ENCODE measurements at regions not wholly inside any gene's neighbourhood (a gene's known extent, or its start where the extent isn't known, plus 50 kb on each side); places are given as distances from the start of the nearest gene placed in this dataset.
"Not testable (repeated sequence)": the region's sequence is repeated elsewhere in the genome, so short reads cannot be mapped to it uniquely, and the experiment has no call there.

GRCh38 chr15:79610021-79610420, 177.9 kb downstream of the MINAR1 start:
- H3K4me3 ChIP-seq (ENCODE audit: low read length): no peak overlapping the region
- H3K9ac ChIP-seq (ENCODE audit: low read length): no peak overlapping the region
- no peak overlapping the region for H3K27ac ChIP-seq (ENCODE audit: low read length)
- H3K36me3 ChIP-seq (ENCODE audit: control insufficient read depth, low read depth, low read length): no peaks in the 10 kb centered on the region
- no peaks in the 10 kb centered on the region for H3K9me3 ChIP-seq (ENCODE audit: control insufficient read depth, low read depth, low read length)
- H3K4me1 ChIP-seq (ENCODE audit: control insufficient read depth, low read depth, low read length): no peaks in the 10 kb centered on the region
- H3K27me3 ChIP-seq (ENCODE audit: control insufficient read depth, insufficient read depth, low read length): no peaks in the 10 kb centered on the region

- Histone ChIP-seq H3K9ac (ENCODE audit: low read length) (no peak overlapping the region), H3K4me1 (ENCODE audit: control insufficient read depth, low read depth, low read length) (no peaks in the 10 kb centered on the region), H3K9me3 (ENCODE audit: control insufficient read depth, low read depth, low read length) (no peaks in the 10 kb centered on the region), H3K4me3 (ENCODE audit: low read length) (no peak overlapping the region), H3K27me3 (ENCODE audit: control insufficient read depth, insufficient read depth, low read length) (no peaks in the 10 kb centered on the region), H3K27ac (ENCODE audit: low read length) (no peak overlapping the region), H3K36me3 (ENCODE audit: control insufficient read depth, low read depth, low read length) (no peaks in the 10 kb centered on the region)
Observed at GRCh38 chr15:79615754-79616153, 183.6 kb downstream of the MINAR1 start.

- no peaks in the 10 kb centered on the region for H3K27me3 ChIP-seq (ENCODE audit: control insufficient read depth, insufficient read depth, low read length)
- no peaks in the 10 kb centered on the region for H3K9me3 ChIP-seq (ENCODE audit: control insufficient read depth, low read depth, low read length)
- H3K4me3 ChIP-seq (ENCODE audit: low read length): no peak overlapping the region
- H3K36me3 ChIP-seq (ENCODE audit: control insufficient read depth, low read depth, low read length): no peaks in the 10 kb centered on the region
- no peak overlapping the region for H3K27ac ChIP-seq (ENCODE audit: low read length)
- no peaks in the 10 kb centered on the region for H3K4me1 ChIP-seq (ENCODE audit: control insufficient read depth, low read depth, low read length)
- H3K9ac ChIP-seq (ENCODE audit: low read length): no peak overlapping the region
Observed at GRCh38 chr15:79617071-79617470, 184.9 kb downstream of the MINAR1 start.

- Histone ChIP-seq H3K27me3 (ENCODE audit: control insufficient read depth, insufficient read depth, low read length) (no peaks in the 10 kb centered on the region), H3K36me3 (ENCODE audit: control insufficient read depth, low read depth, low read length) (no peaks in the 10 kb centered on the region), H3K9ac (ENCODE audit: low read length) (no peak overlapping the region), H3K27ac (ENCODE audit: low read length) (no peak overlapping the region), H3K4me3 (ENCODE audit: low read length) (no peak overlapping the region), H3K9me3 (ENCODE audit: control insufficient read depth, low read depth, low read length) (no peaks in the 10 kb centered on the region), H3K4me1 (ENCODE audit: control insufficient read depth, low read depth, low read length) (no peaks in the 10 kb centered on the region)
Observed at GRCh38 chr15:79620112-79620857, 188.1 kb downstream of the MINAR1 start.

- not testable (repeated sequence) for H3K9me3 ChIP-seq (ENCODE audit: control insufficient read depth, low read depth, low read length); H3K4me3 ChIP-seq (ENCODE audit: low read length); H3K27me3 ChIP-seq (ENCODE audit: control insufficient read depth, insufficient read depth, low read length); H3K27ac ChIP-seq (ENCODE audit: low read length); H3K36me3 ChIP-seq (ENCODE audit: control insufficient read depth, low read depth, low read length); H3K4me1 ChIP-seq (ENCODE audit: control insufficient read depth, low read depth, low read length); H3K9ac ChIP-seq (ENCODE audit: low read length)
Observed at GRCh38 chr15:79621805-79622204, 189.7 kb downstream of the MINAR1 start.

- H3K4me1 ChIP-seq (ENCODE audit: control insufficient read depth, low read depth, low read length): no peaks in the 10 kb centered on the region
- H3K27me3 ChIP-seq (ENCODE audit: control insufficient read depth, insufficient read depth, low read length): no peaks in the 10 kb centered on the region
- no peak overlapping the region for H3K27ac ChIP-seq (ENCODE audit: low read length)
- no peak overlapping the region for H3K4me3 ChIP-seq (ENCODE audit: low read length)
- no peaks in the 10 kb centered on the region for H3K36me3 ChIP-seq (ENCODE audit: control insufficient read depth, low read depth, low read length)
- no peak overlapping the region for H3K9ac ChIP-seq (ENCODE audit: low read length)
- H3K9me3 ChIP-seq (ENCODE audit: control insufficient read depth, low read depth, low read length): no peaks in the 10 kb centered on the region
Observed at GRCh38 chr15:79623488-79623887, 191.4 kb downstream of the MINAR1 start.

- no peak overlapping the region for H3K9ac ChIP-seq (ENCODE audit: low read length)
- no peaks in the 10 kb centered on the region for H3K4me1 ChIP-seq (ENCODE audit: control insufficient read depth, low read depth, low read length)
- H3K27me3 ChIP-seq (ENCODE audit: control insufficient read depth, insufficient read depth, low read length): no peaks in the 10 kb centered on the region
- H3K9me3 ChIP-seq (ENCODE audit: control insufficient read depth, low read depth, low read length): no peaks in the 10 kb centered on the region
- H3K36me3 ChIP-seq (ENCODE audit: control insufficient read depth, low read depth, low read length): no peaks in the 10 kb centered on the region
- H3K4me3 ChIP-seq (ENCODE audit: low read length): no peak overlapping the region
- H3K27ac ChIP-seq (ENCODE audit: low read length): no peak overlapping the region
Observed at GRCh38 chr15:79629687-79630086, 197.6 kb downstream of the MINAR1 start.

- H3K27me3 ChIP-seq (ENCODE audit: control insufficient read depth, insufficient read depth, low read length): no peaks in the 10 kb centered on the region
- peaks cover 7% of the 10 kb centered on the region for H3K4me1 ChIP-seq (ENCODE audit: control insufficient read depth, low read depth, low read length)
- no peaks in the 10 kb centered on the region for H3K36me3 ChIP-seq (ENCODE audit: control insufficient read depth, low read depth, low read length)
- no peaks in the 10 kb centered on the region for H3K9me3 ChIP-seq (ENCODE audit: control insufficient read depth, low read depth, low read length)
- H3K27ac ChIP-seq (ENCODE audit: low read length): no peak overlapping the region
- no peak overlapping the region for H3K4me3 ChIP-seq (ENCODE audit: low read length)
- no peak overlapping the region for H3K9ac ChIP-seq (ENCODE audit: low read length)
Observed at GRCh38 chr15:79632457-79632856, 200.3 kb downstream of the MINAR1 start.

GRCh38 chr15:79635149-79635771, 203.1 kb downstream of the MINAR1 start:
- Histone ChIP-seq H3K4me3 (ENCODE audit: low read length) (no peak overlapping the region), H3K27me3 (ENCODE audit: control insufficient read depth, insufficient read depth, low read length) (no peaks in the 10 kb centered on the region), H3K9me3 (ENCODE audit: control insufficient read depth, low read depth, low read length) (no peaks in the 10 kb centered on the region), H3K9ac (ENCODE audit: low read length) (no peak overlapping the region), H3K27ac (ENCODE audit: low read length) (no peak overlapping the region), H3K36me3 (ENCODE audit: control insufficient read depth, low read depth, low read length) (no peaks in the 10 kb centered on the region), H3K4me1 (ENCODE audit: control insufficient read depth, low read depth, low read length) (peaks cover 7% of the 10 kb centered on the region)

GRCh38 chr15:79635897-79636561, 203.9 kb downstream of the MINAR1 start:
- H3K27me3 ChIP-seq (ENCODE audit: control insufficient read depth, insufficient read depth, low read length): no peaks in the 10 kb centered on the region
- H3K9me3 ChIP-seq (ENCODE audit: control insufficient read depth, low read depth, low read length): no peaks in the 10 kb centered on the region
- no peak overlapping the region for H3K9ac ChIP-seq (ENCODE audit: low read length)
- peaks cover 7% of the 10 kb centered on the region for H3K4me1 ChIP-seq (ENCODE audit: control insufficient read depth, low read depth, low read length)
- H3K36me3 ChIP-seq (ENCODE audit: control insufficient read depth, low read depth, low read length): no peaks in the 10 kb centered on the region
- no peak overlapping the region for H3K4me3 ChIP-seq (ENCODE audit: low read length)
- no peak overlapping the region for H3K27ac ChIP-seq (ENCODE audit: low read length)

GRCh38 chr15:79640206-79640605, 208.1 kb downstream of the MINAR1 start:
- Histone ChIP-seq H3K4me1 (ENCODE audit: control insufficient read depth, low read depth, low read length) (peaks cover 5% of the 10 kb centered on the region), H3K9me3 (ENCODE audit: control insufficient read depth, low read depth, low read length) (no peaks in the 10 kb centered on the region), H3K4me3 (ENCODE audit: low read length) (no peak overlapping the region), H3K36me3 (ENCODE audit: control insufficient read depth, low read depth, low read length) (no peaks in the 10 kb centered on the region), H3K9ac (ENCODE audit: low read length) (no peak overlapping the region), H3K27ac (ENCODE audit: low read length) (no peak overlapping the region), H3K27me3 (ENCODE audit: control insufficient read depth, insufficient read depth, low read length) (no peaks in the 10 kb centered on the region)

All from iPS-18a (cell line).